A549 (cell line): ENCODE measurements at regions not wholly inside any gene's neighbourhood (a gene's known extent, or its start where the extent isn't known, plus 50 kb on each side); places are given as distances from the start of the nearest gene placed in this dataset.

Experiments
- ATAC-seq, 2 experiments: fragments of 200-7000 bp in 1 of 2; fragments of >200 bp in 1 of 2; cut with Nextera tagmentation in 1 of 2; cut with Tn5 transposase in 1 of 2; 3 replicates each; pipeline versions ENCODE4 v1.8.0 to v1.9.1; 2018 to 2020; ENCODE audit warnings: mild to moderate bottlenecking in 1 of 2, moderate library complexity in 1 of 2
- CTCF ChIA-PET: fragments of 300-600 bp; sonication (Branson Sonifier 250); formaldehyde crosslinking; extraction: SDS; loops from one replicate; lab custom pipeline; 2021; ENCODE audit warnings: antibody characterized with exemption, inconsistent platforms; lab: Yijun Ruan, JAX
- POLR2A ChIA-PET: fragments of 350-600 bp; formaldehyde crosslinking; extraction: SDS; loops from one replicate; lab custom pipeline; 2021; ENCODE audit warnings: antibody characterized with exemption, inconsistent platforms; lab: Yijun Ruan, JAX
- DNase-seq, 2 experiments: peaks; one replicate each; pipeline versions ENCODE4 v3.0.0 to v3.0.0-alpha.2; 2011 to 2016; ENCODE audit warnings: low read depth in 1 of 2, low spot score in 1 of 2
- FAIRE-seq: peaks from 2 replicates; lab custom pipeline; 2011; peaks lifted over from hg19 to GRCh38; lab: Jason Lieb, UNC
- H3K27ac ChIP-seq, 2 experiments: fragments of >200 bp; sonication (Bioruptor Twin); formaldehyde crosslinking; 3 replicates each; pipeline ENCODE4 v1.5.1; 2016 to 2017
- H3K4me1 ChIP-seq: fragments of >200 bp; sonication (Bioruptor Twin); formaldehyde crosslinking; 3 replicates; pipeline ENCODE4 v1.6.1; 2016
- H3K4me2 ChIP-seq: fragments of >200 bp; sonication (Bioruptor Twin); formaldehyde crosslinking; 3 replicates; pipeline ENCODE4 v1.6.1; 2016
- H3K4me3 ChIP-seq: fragments of >200 bp; sonication (Bioruptor Twin); formaldehyde crosslinking; 3 replicates; pipeline ENCODE4 v1.5.1; 2016
- H3K9me3 ChIP-seq: fragments of >200 bp; sonication (Bioruptor Twin); formaldehyde crosslinking; 3 replicates; pipeline ENCODE4 v1.6.1; 2016
- CEBPB ChIP-seq, 2 experiments: fragments of >200 bp in 1 of 2; sonication (Bioruptor Twin) in 1 of 2; formaldehyde crosslinking in 1 of 2; IDR thresholded peaks; 2 replicates each; pipeline ENCODE4 v1.6.1; 2012 to 2016
- CHD4 ChIP-seq: fragments of 200-600 bp; sonication (generic); IDR thresholded peaks from 2 replicates; pipeline ENCODE4 v1.6.1; 2016; ENCODE audit warnings: antibody characterized with exemption, mild to moderate bottlenecking, borderline replicate concordance
- E2F6 ChIP-seq: IDR thresholded peaks from 2 replicates; pipeline ENCODE4 v1.6.1; 2012; ENCODE audit warnings: low read depth, borderline replicate concordance
- ELK1 ChIP-seq: fragments of 150-350 bp; IDR thresholded peaks from 2 replicates; pipeline ENCODE4 v1.6.1; 2014; ENCODE audit warnings: low read depth, mild to moderate bottlenecking, low read length
- ESRRA ChIP-seq: fragments of 150-350 bp; IDR thresholded peaks from 2 replicates; pipeline ENCODE4 v1.6.1; 2014; ENCODE audit warnings: mild to moderate bottlenecking, low read length, borderline replicate concordance
- FOSB ChIP-seq: fragments of 250-450 bp; sonication (Bioruptor Pico); IDR thresholded peaks from 2 replicates; pipeline ENCODE4 v1.5.0; 2020; ENCODE audit warnings: mild to moderate bottlenecking, moderate library complexity
- FOSL2 ChIP-seq, 2 experiments: fragments of 450-650 bp in 1 of 2; fragments of >200 bp in 1 of 2; sonication (Bioruptor Twin) in 1 of 2; formaldehyde crosslinking; IDR thresholded peaks; 2 replicates each; pipeline versions ENCODE4 v1.5.0 to v1.6.1; 2016 to 2020; ENCODE audit warnings: mild to moderate bottlenecking in 1 of 2, moderate library complexity in 1 of 2
- FOXS1 ChIP-seq: fragments of 250-450 bp; sonication (Bioruptor Pico); IDR thresholded peaks from 2 replicates; pipeline ENCODE4 v1.5.0; 2020; ENCODE audit warnings: mild to moderate bottlenecking, moderate library complexity
- GATA3 ChIP-seq: IDR thresholded peaks from 2 replicates; pipeline ENCODE4 v1.6.1; 2012; ENCODE audit warnings: borderline replicate concordance
- HDAC2 ChIP-seq: fragments of 200-600 bp; sonication (generic); IDR thresholded peaks from 2 replicates; pipeline ENCODE4 v1.6.1; 2016
- JUN ChIP-seq, 2 experiments: fragments of >200 bp; sonication (Bioruptor Twin); formaldehyde crosslinking; IDR thresholded peaks; 2 replicates in 1 of 2; 3 replicates in 1 of 2; pipeline ENCODE4 v1.6.1; 2016 to 2017
- JUNB ChIP-seq: fragments of >200 bp; sonication (Bioruptor Twin); formaldehyde crosslinking; IDR thresholded peaks from 2 replicates; pipeline ENCODE4 v1.6.1; 2016
- KDM1A ChIP-seq: fragments of 200-600 bp; sonication (generic); IDR thresholded peaks from 2 replicates; pipeline ENCODE4 v1.6.1; 2016; ENCODE audit warnings: low read depth, mild to moderate bottlenecking
- KDM5A ChIP-seq: fragments of 200-600 bp; sonication (generic); IDR thresholded peaks from 2 replicates; pipeline ENCODE4 v1.6.1; 2016; ENCODE audit warnings: antibody characterized with exemption, mild to moderate bottlenecking
- MAFK ChIP-seq: fragments of 450-650 bp; IDR thresholded peaks from 2 replicates; pipeline ENCODE4 v1.6.1; 2014; ENCODE audit not compliant: partially characterized antibody
- POLR2AphosphoS2 ChIP-seq: conservative IDR thresholded peaks from 2 replicates; pipeline ENCODE4 v1.6.1; 2012; ENCODE audit warnings: low read length, improper control_type of control experiment, inconsistent platforms
- RAD21 ChIP-seq, 2 experiments: fragments of >200 bp in 1 of 2; sonication (Bioruptor Twin) in 1 of 2; formaldehyde crosslinking in 1 of 2; IDR thresholded peaks in 1 of 2; conservative IDR thresholded peaks in 1 of 2; 2 replicates in 1 of 2; 3 replicates in 1 of 2; pipeline ENCODE4 v1.6.1; 2012 to 2018; ENCODE audit warnings: inconsistent platforms in 1 of 2
- RARB ChIP-seq: fragments of 250-450 bp; sonication (Bioruptor Pico); IDR thresholded peaks from 2 replicates; pipeline ENCODE4 v1.8.0; 2021; ENCODE audit warnings: mild to moderate bottlenecking, moderate library complexity
- RNF2 ChIP-seq: fragments of 200-600 bp; sonication (generic); IDR thresholded peaks from 2 replicates; pipeline ENCODE4 v1.6.1; 2016; ENCODE audit warnings: low read depth, mild to moderate bottlenecking, antibody characterized with exemption, moderate library complexity, borderline replicate concordance
- SREBF2 ChIP-seq: fragments of 450-650 bp; IDR thresholded peaks from 2 replicates; pipeline ENCODE4 v1.6.1; 2014; ENCODE audit warnings: mild to moderate bottlenecking, moderate library complexity
- TP53 ChIP-seq: fragments of 250-450 bp; sonication (Bioruptor Pico); IDR thresholded peaks from 2 replicates; pipeline ENCODE4 v1.5.0; 2021; ENCODE audit warnings: mild to moderate bottlenecking, moderate library complexity
- USF2 ChIP-seq: fragments of 450-650 bp; IDR thresholded peaks from 2 replicates; pipeline ENCODE4 v1.6.1; 2014; ENCODE audit warnings: antibody characterized with exemption
- ZC3H11A ChIP-seq: fragments of 450-650 bp; IDR thresholded peaks from 2 replicates; pipeline ENCODE4 v1.6.1; 2014; ENCODE audit warnings: antibody characterized with exemption, mild to moderate bottlenecking
- ZSCAN20 ChIP-seq: fragments of 250-450 bp; sonication (Bioruptor Pico); IDR thresholded peaks from 2 replicates; pipeline ENCODE4 v1.8.0; 2022; ENCODE audit warnings: mild to moderate bottlenecking, moderate library complexity
- WGBS: methylation state at CpG from one replicate; pipeline ENCODE4 v1.1.6; 2017; ENCODE audit errors: missing lambda C conversion rate; 5-methylcytosine and 5-hydroxymethylcytosine counted together
- TF ChIP-seq, protein P1 (sequence below): fragments of 250-450 bp; sonication (Bioruptor Pico); IDR thresholded peaks from 2 replicates; pipeline ENCODE4 v1.5.0; 2020; ENCODE audit warnings: low read depth, mild to moderate bottlenecking, moderate library complexity

GRCh38 chr4:112845386-112845785 lies 204.1 kb upstream of the ANK2 start (continued):
- TF ChIP-seq JUNB: no peak

- TF ChIP-seq USF2 (no peak), MAFK (peak; percentile 14)
- CTCF ChIA-PET: no interaction called here
- ATAC-seq: no peak
Measured at GRCh38 chr4:112847045-112847444, 202.4 kb upstream of the ANK2 start.

DNA sequence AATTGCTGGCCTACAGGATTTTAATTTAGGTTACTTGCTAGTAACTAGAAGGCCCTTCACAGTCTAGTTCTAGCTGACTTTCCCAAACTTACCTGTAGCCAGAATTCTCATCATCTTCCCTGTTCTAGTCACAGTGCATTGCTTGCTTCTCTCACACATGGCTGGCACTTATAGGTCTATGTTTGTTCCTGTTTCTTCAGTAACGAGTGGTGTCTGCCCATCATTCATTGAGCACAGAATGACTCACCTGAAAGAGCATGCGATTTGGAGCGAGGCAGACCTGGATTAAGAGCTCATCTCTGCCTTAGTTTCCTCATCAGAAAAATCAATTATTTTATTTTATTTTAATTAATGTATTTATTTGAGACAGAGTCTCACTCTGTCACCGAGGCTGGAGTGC lies 201.7 kb upstream of the ANK2 start:
- DNase-seq (peak in 1 of 2 experiments; percentile 9), FAIRE-seq (no peak), ATAC-seq (no peak)
- 17% methylated on average over 4 of the region's 4 CpGs for WGBS
- no peaks in the 10 kb centered on the region for H3K9me3 ChIP-seq
- POLR2A ChIA-PET: no interaction called here
- no peak overlapping the region for H3K27ac ChIP-seq
- no peaks in the 10 kb centered on the region for H3K4me1 ChIP-seq
- no peak overlapping the region for H3K4me3 ChIP-seq
- TF ChIP-seq, protein P1, sequence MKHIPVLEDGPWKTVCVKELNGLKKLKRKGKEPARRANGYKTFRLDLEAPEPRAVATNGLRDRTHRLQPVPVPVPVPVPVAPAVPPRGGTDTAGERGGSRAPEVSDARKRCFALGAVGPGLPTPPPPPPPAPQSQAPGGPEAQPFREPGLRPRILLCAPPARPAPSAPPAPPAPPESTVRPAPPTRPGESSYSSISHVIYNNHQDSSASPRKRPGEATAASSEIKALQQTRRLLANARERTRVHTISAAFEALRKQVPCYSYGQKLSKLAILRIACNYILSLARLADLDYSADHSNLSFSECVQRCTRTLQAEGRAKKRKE: no peak
- TF ChIP-seq ESRRA (no peak), E2F6 (no peak), JUN (IDR thresholded peaks at IDR 0.05) (no peak), RARB (no peak), RAD21 (conservative IDR thresholded peaks at IDR 0.05 in 1 of 2, IDR thresholded peaks at IDR 0.05 in 1 of 2) (no peak), TP53 (CRISPR knock-in tag) (no peak), FOSB (CRISPR knock-in tag) (no peak), POLR2AphosphoS2 (no peak), SREBF2 (no peak), FOXS1 (no peak), KDM5A (no peak)
- TF ChIP-seq, all 56 proteins: peak for 0
- H3K4me2 ChIP-seq: no peak overlapping the region
- CTCF ChIA-PET: interaction anchor here (1.0 kb wide), 1 partner anchor 34 kb away, joined by 3 read pairs; no protein-coding TSS in a partner anchor

More at GRCh38 chr4:112847045-112847444, 202.4 kb upstream of the ANK2 start:
- Histone ChIP-seq H3K27ac (no peak overlapping the region), H3K9me3 (no peaks in the 10 kb centered on the region), H3K4me2 (no peak overlapping the region), H3K4me1 (no peaks in the 10 kb centered on the region), H3K4me3 (no peak overlapping the region)
- DNase-seq (no peak), FAIRE-seq (no peak)
- POLR2A ChIA-PET: no interaction called here
- 65% methylated on average over 4 of the region's 4 CpGs for WGBS

DNA sequence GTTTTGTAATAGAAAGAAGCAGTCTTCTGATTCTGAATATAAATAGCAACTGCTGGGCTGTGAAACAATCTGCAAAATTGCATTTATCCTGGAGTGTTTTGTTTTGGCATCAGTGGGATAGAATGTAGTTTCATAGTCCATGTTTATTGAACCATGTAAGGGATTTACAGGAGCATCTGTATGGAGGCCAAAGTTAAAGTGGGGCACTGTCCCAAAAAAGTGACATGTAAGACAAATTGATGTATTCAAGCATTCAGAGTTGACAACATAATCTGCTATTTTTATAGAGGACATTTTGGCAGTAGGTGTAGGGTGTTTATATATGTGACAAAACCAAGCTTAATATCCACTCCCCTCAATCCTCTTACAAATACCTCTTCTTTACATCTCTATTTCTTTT lies 200.5 kb upstream of the ANK2 start:
- no peaks in the 10 kb centered on the region for H3K9me3 ChIP-seq
- no peak overlapping the region for H3K4me2 ChIP-seq
- H3K4me1 ChIP-seq: no peaks in the 10 kb centered on the region
- ATAC-seq: no peak
- H3K4me3 ChIP-seq: no peak overlapping the region
- no peak overlapping the region for H3K27ac ChIP-seq
- FAIRE-seq: no peak
- POLR2A ChIA-PET: no interaction called here
- CTCF ChIA-PET: no interaction called here
- TF ChIP-seq CEBPB (IDR thresholded peaks at IDR 0.05) (no peak), RNF2 (no peak), GATA3 (no peak), KDM1A (no peak), ELK1 (no peak), HDAC2 (no peak), ZSCAN20 (no peak), ZC3H11A (no peak), JUNB (no peak), CHD4 (no peak), TP53 (CRISPR knock-in tag) (no peak), FOSL2 (IDR thresholded peaks at IDR 0.05) (no peak), FOSL2 (CRISPR knock-in tag; IDR thresholded peaks at IDR 0.05) (no peak)
- DNase-seq: no peak
